GM10266 (cell line): ENCODE measurements at regions not wholly inside any gene's neighbourhood (a gene's known extent, or its start where the extent isn't known, plus 50 kb on each side); places are given as distances from the start of the nearest gene placed in this dataset.

Experiments
- DNase-seq: peaks from one replicate; pipeline ENCODE4 v3.0.0; 2012; ENCODE audit errors: extremely low spot score
- TF ChIP-seq, protein P1 (sequence below): IDR thresholded peaks from 2 replicates; pipeline ENCODE4 v1.5.1; 2012; ENCODE audit warnings: mild to moderate bottlenecking, low read depth; ENCODE audit not compliant: control insufficient read depth, insufficient read depth; ENCODE audit errors: missing control alignments

DNA sequence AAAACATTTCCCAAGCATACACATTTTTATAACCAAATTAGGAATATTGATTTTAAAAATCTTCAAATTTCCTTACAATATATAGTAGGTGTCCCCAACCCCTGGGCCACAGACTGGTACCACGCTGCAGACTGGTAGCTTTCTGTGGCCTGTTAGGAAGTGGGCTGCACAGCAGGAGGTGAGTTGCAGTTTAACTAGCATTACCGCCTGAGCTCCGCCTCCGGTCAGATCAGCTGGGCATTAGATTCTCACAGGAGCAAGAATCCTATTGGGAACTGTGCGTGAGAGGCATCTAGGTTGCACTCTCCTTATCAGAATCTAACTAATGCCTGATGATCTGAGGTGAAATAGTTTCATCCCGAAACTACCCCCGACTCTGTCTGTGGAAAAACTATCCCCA, 62.1 kb downstream of the ZWINT start:
- TF ChIP-seq, protein P1, sequence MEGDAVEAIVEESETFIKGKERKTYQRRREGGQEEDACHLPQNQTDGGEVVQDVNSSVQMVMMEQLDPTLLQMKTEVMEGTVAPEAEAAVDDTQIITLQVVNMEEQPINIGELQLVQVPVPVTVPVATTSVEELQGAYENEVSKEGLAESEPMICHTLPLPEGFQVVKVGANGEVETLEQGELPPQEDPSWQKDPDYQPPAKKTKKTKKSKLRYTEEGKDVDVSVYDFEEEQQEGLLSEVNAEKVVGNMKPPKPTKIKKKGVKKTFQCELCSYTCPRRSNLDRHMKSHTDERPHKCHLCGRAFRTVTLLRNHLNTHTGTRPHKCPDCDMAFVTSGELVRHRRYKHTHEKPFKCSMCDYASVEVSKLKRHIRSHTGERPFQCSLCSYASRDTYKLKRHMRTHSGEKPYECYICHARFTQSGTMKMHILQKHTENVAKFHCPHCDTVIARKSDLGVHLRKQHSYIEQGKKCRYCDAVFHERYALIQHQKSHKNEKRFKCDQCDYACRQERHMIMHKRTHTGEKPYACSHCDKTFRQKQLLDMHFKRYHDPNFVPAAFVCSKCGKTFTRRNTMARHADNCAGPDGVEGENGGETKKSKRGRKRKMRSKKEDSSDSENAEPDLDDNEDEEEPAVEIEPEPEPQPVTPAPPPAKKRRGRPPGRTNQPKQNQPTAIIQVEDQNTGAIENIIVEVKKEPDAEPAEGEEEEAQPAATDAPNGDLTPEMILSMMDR: no peak
- DNase-seq: no peak

DNA sequence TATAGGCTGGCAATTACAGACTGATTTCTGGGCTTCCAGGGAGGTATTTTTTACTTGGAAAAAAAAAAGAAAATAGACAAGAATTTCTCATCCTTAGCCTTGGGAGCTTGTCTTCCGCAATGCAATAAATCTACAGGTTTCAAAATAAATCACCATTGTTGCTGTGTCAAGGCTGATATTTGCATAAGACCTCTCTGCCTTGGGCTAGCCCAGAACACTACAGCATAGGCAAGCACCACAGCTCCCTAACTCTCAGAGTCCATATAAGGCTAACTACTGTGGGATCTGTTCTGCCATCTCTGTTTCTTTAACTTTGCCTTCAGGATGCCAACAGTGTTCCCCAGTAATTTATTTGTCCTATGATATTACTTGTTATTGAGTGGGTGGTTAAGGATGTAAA, 64.4 kb downstream of the ZWINT start:
- no peak for DNase-seq

DNA sequence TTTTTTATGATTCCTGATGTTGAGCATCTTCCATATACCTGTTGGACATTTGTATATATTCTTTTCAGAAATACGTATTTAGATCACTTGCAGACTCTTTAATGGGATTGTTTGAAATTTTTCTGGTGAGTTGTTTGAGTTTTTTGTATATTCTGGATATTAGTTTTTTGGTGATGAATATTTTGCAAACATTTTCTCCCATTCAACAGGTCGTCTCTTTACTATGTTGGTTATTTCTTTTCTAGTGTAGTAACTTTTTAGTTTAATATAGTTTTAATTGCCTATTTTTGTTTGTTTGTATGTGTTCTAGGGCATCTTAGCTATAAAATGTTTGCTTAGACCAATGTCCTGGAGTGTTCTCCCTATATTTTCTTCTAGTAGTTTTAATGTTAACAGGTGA, 72.7 kb downstream of the ZWINT start:
- TF ChIP-seq, protein P1: no peak

More for the DNA sequence above, 64.4 kb downstream of the ZWINT start:
- TF ChIP-seq, protein P1: no peak

DNA sequence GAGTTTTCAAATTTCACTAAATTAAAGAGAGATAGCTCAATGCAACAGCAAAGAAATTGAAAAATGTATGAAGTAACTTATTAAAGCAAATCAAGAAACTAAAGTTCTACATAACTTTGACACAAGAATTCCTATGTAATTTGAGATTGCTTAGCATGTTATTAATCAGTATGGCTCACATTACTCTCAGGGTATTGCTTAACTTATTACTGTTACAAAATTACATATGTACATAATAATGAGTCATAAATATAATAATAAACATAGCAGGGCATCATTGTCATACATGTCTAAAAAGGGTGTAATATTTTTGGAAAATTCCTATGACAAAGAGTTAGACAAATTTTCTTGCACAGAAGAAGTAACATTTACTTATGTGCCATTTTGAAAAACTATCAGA, 75.0 kb downstream of the ZWINT start:
- TF ChIP-seq, protein P1: no peak
- DNase-seq: no peak

More for the DNA sequence above, 72.7 kb downstream of the ZWINT start:
- no peak for DNase-seq

DNA sequence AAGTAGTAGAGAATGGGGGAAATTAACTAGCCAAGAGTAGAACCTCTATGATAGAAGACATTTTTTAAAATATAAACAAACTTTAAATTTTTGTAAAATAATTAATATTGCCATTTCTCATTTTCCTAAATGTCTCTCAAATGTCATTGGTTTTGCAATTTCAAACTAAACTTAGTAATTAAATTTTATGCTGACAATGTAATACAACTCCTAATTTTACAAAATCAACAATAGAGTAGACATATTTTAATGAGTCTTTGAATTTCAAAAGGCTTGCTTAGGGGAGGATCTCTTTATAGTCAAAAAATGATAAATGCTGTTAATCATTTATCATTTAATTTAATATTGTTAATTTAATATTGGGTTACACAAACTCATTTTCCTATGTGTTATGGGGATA, 81.8 kb downstream of the ZWINT start:
- TF ChIP-seq, protein P1: no peak
- no peak for DNase-seq

DNA sequence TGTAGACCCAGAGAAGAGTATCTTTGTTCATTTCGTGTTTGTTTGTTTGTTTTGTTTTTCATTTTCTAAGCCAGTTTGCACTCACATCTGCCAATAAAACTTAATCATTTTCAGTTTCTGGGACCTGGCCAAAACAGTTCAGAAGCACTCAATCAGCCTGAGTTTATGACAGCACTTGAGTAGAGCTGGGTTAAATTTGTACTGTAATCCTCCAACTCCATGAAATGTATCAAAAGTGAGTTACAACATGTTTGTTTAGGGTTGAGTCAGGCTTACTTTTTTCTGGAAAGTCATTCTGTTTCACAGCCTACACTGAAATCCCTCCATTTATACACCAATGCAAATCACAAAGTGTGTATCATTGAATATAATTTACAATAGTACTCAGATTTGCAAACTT, 91.9 kb downstream of the ZWINT start:
- no peak for DNase-seq
- TF ChIP-seq, protein P1: no peak

DNA sequence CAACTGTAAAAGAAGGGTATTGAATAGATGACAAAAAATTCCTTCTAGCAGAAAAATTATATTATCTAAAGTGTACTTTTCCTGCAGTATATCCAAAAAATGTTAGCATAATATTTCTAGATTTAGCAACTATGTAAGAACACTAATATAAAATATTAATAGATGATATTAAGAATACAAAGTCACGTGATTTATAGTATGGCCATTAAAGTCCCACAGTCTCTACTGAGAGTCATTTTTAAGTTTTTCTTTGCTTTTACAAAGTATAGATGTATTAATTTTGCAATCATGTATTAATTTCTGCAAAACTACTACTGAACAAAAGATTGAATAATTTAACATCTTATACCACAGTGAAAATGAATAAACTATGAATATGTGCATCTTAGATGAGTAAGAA, 94.9 kb downstream of the ZWINT start:
- TF ChIP-seq, protein P1: no peak
- no peak for DNase-seq
